NCI-H345 (cell line): ENCODE measurements at regions not wholly inside any gene's neighbourhood (a gene's known extent, or its start where the extent isn't known, plus 50 kb on each side); places are given as distances from the start of the nearest gene placed in this dataset.
A peak's percentile ranks its signal among the peaks of the same experiment; 100 is the strongest.

Experiments used
- DNase-seq: peaks from one replicate; lab custom pipeline; 2025; lab: John Stamatoyannopoulos, UW

DNA sequence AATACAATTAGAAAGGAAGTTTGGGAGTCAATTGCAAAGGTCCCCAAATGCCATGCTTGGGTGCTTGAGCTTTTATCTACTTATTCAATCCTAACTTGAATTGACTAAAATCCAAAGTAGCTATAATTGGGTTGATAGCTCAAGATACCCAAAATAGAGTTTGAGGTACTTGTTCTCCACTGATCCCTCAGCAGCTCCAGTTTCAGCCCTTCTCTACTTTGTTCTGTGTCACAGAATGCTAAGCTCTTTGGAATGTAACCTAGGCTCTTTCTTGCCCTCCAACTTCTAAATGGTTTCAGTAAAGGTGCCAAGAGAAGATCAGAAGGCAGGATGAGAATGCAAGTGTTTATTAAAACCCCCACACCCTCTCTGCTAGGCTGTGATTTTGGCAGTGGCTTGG, 251.4 kb upstream of the CLEC14A start:
- DNase-seq = no peak

DNA sequence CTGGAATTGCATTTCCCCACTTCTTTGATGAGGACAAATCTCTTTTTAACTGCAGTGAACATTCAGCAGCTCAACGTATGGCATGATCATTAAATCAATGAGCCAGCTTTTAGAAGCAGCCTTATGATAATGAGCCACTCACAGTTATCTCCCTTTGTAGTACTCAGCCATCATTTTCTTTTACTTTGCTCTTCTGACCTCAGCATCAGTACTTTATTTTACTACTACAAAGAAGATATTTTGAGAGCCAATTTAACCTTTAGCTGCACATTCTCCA, 250.0 kb upstream of the CLEC14A start:
- no peak for DNase-seq

DNA sequence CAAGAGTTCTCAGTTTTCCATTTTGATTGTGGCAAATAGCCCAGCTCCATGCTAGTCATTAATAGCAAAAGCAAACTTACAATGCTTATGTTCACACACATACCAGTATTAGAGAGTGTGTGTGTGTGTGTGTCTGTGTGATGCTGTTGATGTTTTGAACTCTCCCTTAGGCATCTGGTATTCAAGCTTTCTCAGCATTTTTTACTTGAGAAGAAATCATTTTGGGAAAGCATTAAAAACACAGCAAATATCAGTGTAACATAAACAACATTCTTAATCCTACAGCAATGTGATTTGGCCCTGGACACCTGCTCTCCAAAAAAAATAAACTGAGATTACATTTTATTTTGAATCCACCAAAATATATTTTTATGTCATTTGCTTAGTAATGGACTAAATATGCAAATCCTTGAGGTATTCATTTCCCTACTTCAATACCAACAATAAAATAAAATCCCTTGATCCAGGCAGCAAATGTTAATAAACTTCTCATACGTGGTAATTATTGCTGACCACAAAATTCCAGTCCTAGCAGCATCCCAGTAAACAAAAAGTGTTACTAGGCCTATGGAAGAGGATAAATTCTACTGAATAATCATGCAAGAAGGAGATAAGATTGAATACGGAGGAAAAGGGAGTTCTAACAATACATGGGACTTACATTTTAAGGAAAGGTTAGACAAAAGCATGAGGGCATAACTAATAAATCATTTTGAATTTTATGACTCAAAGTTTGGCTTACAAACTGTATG, 249.5 kb upstream of the CLEC14A start:
- no peak for DNase-seq

DNA sequence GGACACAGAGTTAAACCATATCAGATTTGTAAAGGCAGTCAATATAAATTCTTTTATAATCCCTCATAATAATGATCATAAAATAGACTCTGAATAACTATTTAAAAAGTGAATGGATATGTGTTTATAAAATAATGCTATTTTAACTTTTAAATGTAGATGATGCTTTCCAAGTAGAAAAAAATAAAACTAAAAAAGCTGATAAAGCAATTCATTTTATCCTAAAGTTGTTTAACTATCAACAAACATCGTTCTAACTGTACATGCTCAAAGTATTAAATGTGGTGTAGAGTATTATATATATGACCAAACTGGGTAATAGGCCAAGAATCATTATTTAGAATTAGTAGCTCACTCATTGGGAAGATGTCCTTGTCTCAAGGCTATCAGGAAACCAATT, 248.3 kb upstream of the CLEC14A start:
- DNase-seq = no peak

DNA sequence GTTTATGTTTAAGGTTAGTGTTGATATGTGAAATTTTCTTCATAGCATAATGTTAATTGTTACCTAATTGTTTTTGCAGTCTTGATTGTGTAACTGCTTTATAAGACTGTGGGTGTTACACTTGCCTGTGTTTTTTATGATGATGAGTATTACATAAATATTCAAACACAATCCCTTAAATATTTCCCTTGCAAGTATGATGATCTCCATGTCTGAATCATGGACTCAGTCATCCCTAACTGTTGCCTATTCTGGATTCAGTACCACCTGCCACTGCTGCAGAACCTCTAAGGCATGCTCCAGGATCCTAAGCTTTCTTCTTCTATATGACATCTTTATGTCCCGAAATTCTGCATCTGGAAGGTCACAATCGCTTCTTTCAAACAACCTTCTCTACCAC, 246.3 kb upstream of the CLEC14A start:
- DNase-seq = no peak

DNA sequence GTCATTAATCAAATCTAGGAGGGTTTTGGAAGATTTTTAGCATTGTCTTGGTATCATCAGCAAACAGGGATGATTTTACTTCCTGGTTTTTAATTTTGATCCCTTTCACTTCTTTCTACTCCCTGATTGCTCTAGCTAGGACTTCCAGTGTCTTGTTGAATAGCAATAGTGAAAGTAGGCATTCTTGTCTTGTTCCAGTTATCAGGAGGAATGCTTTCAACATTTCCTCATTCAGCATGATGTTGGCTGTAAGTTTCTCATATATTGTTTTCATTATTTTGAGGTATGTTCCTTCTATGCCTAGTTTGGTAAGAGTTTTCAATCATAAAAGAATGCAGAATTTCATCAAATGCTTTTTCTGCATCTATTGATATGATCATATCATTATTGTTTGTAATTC, 244.2 kb upstream of the CLEC14A start:
- DNase-seq = no peak

DNA sequence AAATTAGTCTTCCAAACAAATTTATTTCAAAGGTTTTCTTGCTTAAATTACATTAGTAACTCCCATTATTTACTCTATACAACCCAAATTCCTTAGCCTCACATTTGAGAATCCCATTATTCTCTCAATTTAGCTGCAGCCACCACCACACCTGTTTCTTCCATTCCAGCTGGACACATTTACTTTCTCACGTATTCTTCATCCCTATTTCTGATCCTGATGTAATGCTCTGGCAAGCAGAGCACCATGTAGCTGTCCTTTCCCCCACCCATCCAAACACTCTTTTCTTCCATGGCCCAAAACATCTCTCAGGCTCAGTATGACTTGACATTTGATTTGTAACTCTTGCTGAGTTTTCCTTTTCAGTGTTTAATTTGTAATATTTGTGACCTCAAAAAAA, 240.2 kb upstream of the CLEC14A start:
- DNase-seq = no peak

DNA sequence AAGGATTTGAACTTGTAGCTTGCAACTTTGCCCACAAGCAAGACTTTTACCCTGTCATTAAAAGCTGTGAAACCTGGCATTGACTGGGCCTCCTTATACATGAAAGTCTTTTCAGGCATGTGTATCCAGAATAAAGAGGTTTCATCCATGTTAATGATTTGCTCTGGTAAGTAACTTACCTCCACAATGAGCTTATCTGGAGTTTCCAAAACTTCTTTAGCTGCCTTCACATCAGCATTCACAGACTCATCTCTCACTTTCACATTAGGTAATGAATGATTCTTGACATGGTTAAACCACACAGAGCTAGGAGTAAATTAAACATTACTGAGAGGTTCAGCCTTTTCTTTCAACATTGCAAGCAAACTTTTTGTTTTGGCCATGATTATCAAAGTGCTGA, 234.4 kb upstream of the CLEC14A start:
- DNase-seq = no peak

DNA sequence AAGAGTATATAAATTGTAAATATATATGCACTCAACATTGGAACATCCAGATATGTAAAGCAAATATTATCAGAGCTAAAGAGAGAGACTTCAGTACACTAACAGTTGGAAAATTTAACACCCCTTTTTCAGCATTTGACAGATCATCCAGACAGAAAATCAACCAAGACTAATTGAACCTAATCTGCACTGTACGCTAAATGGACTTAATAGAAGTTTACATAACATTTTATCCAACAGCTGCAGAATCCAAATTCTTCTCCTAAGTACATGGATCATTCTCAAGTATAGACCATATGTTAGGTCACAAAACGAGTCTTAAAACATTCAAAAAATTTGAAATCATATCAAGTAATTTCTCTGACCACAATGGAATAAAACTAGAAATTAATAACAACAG, 229.1 kb upstream of the CLEC14A start:
- DNase-seq = no peak

DNA sequence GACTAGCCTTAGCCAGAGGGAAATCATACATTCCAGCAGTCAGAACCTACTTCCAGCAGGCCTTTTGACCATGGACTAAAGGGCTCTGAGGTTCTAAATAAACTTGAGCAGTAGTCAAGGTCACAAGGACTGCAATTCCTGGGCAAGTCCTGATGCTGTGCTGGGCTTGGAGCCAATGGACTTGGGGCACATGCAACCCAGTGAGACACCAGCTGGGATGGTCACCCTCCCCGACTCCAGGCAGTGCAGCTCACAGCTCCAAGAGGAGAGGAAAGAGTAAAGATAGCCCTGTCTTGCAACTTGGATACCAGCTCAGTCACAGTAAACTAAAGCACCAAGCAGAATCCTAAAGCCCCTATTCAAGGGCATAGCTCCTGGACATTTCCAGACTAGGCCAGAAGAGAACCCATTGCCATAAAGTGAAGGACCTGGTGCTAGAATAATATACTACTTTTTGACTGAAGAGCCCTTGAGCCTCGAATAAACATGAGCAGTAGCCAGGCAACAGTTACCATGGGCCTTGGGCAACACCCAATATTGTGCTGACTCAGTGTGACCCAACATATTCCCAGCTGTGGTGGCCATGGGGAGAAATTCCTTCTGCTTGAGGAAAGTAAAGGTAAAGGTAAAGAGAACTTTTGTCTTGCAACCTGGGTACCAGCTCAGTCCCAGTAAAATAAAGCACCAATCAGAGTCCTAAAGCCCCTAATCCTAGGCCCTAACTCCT, 226.2 kb upstream of the CLEC14A start:
- DNase-seq = peak; percentile 71

DNA sequence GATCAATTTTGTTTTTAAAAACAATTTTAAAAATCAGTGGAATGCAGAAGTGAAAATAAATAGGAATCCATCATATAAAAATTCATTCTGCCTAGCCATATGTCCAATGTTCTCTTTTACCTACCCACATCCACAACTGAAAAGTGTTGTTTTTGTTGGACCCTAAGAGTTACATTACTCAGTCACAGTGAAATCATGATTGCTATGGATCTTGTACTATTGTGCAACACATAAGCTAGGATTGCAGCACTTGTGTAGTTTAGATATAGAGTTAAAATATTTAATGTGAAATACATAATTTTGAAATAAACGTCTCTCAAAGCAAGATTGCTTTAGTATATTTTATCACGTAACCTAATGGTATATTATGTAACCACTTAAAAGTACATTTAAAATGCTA, 213.3 kb upstream of the CLEC14A start:
- DNase-seq = no peak

DNA sequence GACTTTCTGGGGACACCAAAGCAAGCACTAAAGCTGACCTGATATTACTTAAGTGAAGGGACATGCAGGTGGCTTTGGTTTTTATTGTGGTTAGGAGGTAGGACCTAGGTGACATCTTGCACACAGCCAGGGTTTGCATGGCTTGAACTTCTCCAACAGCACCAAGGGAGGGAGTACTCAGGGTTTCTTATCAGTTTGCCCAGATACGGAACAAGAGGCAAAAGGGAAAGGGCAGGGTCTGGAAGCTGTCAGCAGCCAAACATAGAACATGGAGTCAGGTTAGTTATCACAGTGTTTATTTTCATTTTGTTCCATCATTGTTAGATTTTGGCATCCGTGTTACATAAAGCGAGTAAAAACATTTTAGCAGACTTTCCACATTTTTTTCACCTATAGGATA, 186.3 kb upstream of the CLEC14A start:
- no peak for DNase-seq

DNA sequence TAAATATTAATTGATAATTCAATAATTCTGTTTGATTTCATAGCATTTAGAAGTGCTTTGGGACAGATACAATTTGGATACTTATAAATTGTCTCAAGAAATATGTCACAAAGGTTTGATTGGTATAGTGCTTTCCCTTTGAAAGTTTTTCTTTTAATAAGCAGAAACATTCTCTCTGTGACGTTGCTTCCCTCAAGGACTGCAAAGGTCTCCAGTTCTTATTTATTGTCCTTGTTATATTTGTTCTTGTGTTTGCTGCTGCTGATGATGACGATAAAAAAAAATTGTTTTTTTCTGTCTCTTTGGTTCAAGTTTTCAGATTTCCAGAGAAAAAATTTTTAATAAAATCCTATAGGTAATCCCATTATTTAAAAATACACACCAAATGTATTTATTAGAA, 176.3 kb upstream of the CLEC14A start:
- DNase-seq = no peak

DNA sequence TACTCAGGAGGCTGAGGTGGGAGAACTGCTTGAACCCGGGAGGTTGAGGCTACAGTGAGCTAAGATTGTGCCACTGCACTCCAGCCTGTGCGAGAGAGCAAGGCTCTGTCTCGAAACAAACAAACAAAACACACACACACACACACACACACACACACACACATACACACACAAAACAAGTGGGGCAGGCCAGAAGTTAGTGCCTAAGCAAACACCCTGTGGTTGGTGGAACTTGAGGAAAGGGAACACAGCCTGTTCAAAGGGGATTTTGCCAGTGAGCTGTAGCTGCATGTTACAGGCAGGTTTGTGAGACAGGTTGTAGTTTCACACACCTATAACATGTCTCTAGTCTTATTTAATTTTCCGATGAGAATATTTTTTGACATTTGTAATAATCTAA, 175.3 kb upstream of the CLEC14A start:
- no peak for DNase-seq

DNA sequence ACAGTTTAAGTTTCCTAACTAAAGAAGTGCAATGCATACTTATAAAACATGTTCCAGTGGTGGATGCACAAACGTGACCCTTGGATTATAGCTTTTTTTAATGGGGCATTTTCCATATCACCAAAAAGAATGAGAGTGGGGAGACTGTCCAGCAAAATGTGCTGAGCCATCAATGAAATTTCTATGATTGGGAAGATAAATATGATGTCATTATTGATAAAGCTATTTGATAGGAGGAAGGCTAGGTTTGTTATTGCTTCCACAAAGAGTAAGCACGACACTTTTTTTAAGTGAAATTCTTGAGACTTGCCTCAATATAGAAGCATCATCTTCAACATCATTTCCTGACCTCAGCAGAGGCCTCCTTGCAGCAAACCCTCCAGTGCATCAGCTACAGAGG, 174.6 kb upstream of the CLEC14A start:
- no peak for DNase-seq

DNA sequence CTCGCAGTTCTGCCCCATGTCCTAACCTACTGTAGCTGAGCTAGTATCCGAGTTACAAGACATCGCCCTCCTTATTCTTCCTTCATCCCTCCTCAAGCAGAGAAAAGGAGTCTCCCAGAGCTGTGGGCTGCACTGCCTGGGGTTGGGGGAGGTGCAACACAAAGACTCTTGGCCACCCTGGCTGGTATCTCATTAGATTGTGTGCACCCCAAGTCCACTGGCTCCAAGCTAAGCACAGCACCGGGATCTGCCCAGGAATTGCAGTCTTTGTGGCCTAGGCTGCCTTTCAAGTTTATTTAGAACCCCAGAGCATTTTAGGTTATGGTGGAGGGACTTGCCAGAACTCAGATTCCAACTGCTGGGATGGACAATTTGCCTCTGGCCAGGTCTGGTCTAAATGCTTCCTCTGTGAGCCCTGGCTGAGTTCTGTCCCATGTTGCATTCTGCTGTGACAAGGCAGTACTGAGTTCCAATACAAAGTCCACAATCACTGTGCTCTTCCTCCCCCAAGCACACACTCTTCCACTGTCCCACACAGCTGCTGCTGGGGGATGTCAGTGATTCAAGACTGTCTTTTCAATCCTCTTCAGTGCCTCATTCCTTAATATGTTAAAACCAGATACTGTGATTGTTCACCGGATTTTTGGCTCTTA, 169.6 kb upstream of the CLEC14A start:
- no peak for DNase-seq

DNA sequence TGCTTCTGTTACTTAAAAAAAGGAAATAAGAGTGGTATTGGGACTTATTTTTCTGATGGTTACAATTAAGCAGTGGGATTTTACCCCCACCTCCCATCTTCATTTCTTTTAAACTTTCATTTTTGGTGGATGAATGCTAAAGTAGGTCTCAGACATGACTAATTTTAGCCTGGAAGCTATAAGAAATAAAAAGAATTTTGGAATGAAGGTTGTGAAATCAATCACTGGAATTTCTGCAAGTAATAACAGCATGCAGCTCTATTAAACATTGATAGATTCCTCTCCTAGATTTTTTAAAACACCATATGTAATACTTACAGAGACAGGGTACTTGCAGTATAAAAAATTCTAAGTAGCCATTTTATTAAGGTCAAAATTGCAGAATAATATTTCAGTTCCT, 164.2 kb upstream of the CLEC14A start:
- no peak for DNase-seq

DNA sequence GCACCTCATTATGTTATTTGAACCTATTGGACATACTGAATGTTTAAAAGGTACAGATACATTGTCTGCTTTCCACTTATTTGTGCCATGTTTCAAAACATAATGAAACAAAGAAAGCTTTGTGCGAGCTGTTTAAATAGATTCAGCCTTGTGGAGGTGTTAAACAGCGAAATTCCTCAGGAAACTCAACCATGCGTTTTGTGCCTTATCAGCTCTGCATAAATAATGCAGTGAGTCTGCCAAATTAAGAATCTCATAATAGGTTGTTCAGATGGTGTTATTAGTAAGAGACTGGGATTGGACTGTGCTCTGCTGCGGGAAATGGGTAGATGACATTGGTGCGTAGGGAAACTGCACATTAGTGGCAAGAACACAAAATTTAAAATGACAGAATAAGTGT, 163.7 kb upstream of the CLEC14A start:
- DNase-seq = no peak

DNA sequence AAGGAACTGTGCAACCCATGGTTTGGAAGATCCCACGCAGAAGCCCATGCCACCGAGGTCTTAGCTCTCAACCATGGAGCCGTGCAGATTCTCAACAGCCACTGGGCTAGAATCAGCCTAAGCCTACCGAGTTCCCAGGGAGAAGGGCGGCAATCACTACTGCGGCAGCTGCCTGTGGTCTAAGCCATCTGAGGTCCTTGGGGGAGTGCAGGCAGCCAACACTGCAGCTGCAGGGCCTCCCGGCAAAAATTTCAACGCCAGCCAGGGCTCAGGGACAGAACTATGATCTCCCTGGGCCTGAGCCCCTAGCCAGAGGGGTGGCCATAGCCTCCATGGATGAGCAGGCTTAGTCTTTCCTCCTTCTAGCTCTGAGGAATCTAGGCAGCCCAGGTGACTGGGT, 156.8 kb upstream of the CLEC14A start:
- DNase-seq = no peak

DNA sequence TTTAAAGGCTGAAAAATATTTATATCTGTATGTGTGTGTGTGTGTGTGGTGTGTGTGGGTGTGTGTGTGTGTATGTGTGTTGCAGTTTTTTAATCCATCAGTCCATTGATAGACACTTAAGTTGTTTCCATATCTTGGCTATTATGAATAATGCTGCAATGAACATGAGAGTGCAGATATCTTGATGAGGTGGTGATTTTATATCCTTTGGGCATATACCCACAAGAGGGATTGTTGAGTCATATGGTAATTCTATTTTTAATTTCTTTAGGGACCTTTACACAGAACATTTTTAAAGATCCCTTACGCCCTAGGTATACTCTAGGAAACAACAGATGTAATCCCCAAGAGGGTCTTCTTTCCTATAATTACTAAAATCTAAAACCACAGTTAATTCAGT, 154.5 kb upstream of the CLEC14A start:
- DNase-seq = no peak

DNA sequence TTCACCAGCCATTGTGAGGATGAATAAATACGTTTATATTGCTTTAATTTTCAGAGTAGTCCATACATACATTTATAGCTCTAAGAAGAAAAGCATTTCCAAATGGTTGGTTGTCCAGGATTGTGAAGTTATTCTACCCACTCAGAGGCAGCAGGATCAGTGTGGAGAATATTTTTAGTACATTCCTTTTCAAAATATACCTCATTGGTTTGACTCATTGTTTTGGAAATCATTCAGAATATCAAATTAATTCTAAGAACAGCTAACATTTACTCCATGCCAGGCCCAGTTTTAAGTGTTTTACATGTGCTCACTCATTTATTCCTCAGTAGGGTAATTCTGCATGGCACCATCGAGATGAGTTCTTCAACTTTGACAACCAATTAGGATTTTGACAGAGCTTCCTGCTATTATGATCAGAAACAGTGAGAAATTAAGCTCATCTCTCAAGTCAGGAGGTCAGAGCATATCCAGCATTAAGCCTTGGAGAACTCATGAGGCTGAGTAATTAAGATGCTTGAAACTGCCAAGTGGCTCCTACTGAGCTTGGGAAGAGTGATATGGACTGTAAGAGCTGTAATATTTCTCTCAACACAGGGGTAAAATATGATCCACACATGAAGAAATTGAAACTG, 153.3 kb upstream of the CLEC14A start:
- no peak for DNase-seq

DNA sequence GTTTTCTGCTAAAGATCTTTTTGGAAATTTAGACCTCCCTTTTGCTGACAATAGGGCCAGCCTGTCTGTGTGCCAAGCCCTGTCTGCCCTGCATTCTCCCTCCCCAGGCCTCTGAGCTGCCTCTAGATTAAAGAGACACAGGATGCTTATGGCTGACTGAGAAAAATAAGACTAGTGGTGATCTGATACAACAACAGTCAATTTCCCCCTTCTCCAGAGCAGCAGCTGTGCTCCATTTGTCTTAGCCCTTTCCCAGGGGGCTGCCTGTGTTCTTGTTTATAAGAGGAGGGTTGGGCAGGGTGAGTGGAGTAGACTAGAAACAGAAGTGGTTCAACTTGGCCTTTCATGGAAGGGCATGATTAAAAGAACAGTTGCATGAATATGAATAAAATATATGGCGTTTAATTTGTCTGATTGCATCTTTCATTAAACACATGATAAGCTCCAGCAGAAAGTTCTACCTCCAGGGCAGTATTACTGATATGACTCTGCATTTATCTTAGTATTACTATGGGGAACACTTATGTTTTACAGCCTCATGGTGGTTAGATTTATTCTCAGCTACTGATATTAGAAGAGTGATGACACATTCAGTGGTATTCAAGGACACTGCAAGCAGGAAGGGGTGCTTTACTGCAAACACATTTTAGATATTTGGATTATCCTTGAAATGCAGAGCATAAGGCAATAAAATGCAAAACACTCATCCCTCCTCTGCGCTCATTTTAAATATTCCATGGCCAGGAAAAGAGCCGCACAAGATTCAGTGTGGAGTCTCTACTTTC, 150.2 kb upstream of the CLEC14A start:
- DNase-seq = peak; percentile 73
